GM23338 (cell line): ENCODE measurements at regions not wholly inside any gene's neighbourhood (a gene's known extent, or its start where the extent isn't known, plus 50 kb on each side); places are given as distances from the start of the nearest gene placed in this dataset.

ENCODE experiments used
- ATAC-seq: fragments of 200-7000 bp; cut with Tn5 transposase; 3 replicates; pipeline ENCODE4 v1.9.1; 2020
- DNase-seq: peaks from one replicate; pipeline ENCODE4 v3.0.0-alpha.2; 2015; ENCODE audit warnings: low spot score
- H2AFZ ChIP-seq: fragments of 200-600 bp; sonication (generic); 2 replicates; pipeline ENCODE4 v1.8.0; 2016; ENCODE audit warnings: antibody characterized with exemption, mild to moderate bottlenecking, moderate library complexity
- H3F3A ChIP-seq: fragments of 200-600 bp; sonication (generic); replicated peaks from 2 replicates; pipeline ENCODE4 v1.8.0; 2017; ENCODE audit warnings: antibody characterized with exemption, mixed run types, low read depth
- H3K27ac ChIP-seq: fragments of 200-600 bp; sonication (generic); 2 replicates; pipeline ENCODE4 v1.6.1; 2016; ENCODE audit warnings: low read depth
- H3K27me3 ChIP-seq: fragments of 200-600 bp; sonication (generic); 2 replicates; pipeline ENCODE4 v1.8.0; 2016; ENCODE audit warnings: mild to moderate bottlenecking, mixed run types, moderate library complexity; ENCODE audit not compliant: insufficient read depth
- H3K36me3 ChIP-seq: fragments of 200-600 bp; sonication (generic); 2 replicates; pipeline ENCODE4 v1.8.0; 2016; ENCODE audit warnings: mild to moderate bottlenecking; ENCODE audit not compliant: insufficient read depth
- H3K4me1 ChIP-seq: fragments of 200-600 bp; sonication (generic); 2 replicates; pipeline ENCODE4 v1.8.0; 2016; ENCODE audit warnings: mild to moderate bottlenecking, moderate library complexity; ENCODE audit not compliant: insufficient read depth
- H3K4me2 ChIP-seq: fragments of 200-600 bp; sonication (generic); 2 replicates; pipeline ENCODE4 v1.7.1; 2017; ENCODE audit warnings: mixed run types
- H3K4me3 ChIP-seq: fragments of 200-600 bp; sonication (generic); 2 replicates; pipeline ENCODE4 v1.6.1; 2016; ENCODE audit warnings: mixed run types
- H3K79me2 ChIP-seq: fragments of 200-600 bp; sonication (generic); replicated peaks from 2 replicates; pipeline ENCODE4 v1.8.0; 2017; ENCODE audit warnings: mild to moderate bottlenecking; ENCODE audit not compliant: insufficient read depth
- H3K9me2 ChIP-seq: fragments of 200-600 bp; sonication (generic); 2 replicates; pipeline ENCODE4 v1.8.0; 2017; ENCODE audit not compliant: insufficient read depth
- H4K20me1 ChIP-seq: fragments of 200-600 bp; sonication (generic); replicated peaks from 2 replicates; pipeline ENCODE4 v1.8.0; 2017; ENCODE audit warnings: mild to moderate bottlenecking; ENCODE audit not compliant: insufficient read depth
- H3K27ac Mint-ChIP-seq: 2 replicates; pipeline ENCODE4 v1.8.0; 2020; ENCODE audit warnings: inconsistent platforms, mild to moderate bottlenecking, moderate library complexity, mixed read lengths
- H3K27me3 Mint-ChIP-seq: 3 replicates; pipeline ENCODE4 v1.8.0; 2022; ENCODE audit warnings: low read depth, mild to moderate bottlenecking, moderate library complexity, mixed read lengths, inconsistent platforms; ENCODE audit not compliant: insufficient read depth, poor library complexity
- H3K36me3 Mint-ChIP-seq: 3 replicates; pipeline ENCODE4 v1.8.0; 2021; ENCODE audit warnings: low read depth, mild to moderate bottlenecking, inconsistent platforms, moderate library complexity, mixed read lengths
- H3K4me1 Mint-ChIP-seq: 3 replicates; pipeline ENCODE4 v1.8.0; 2020; ENCODE audit warnings: mild to moderate bottlenecking, inconsistent platforms, mixed read lengths
- H3K4me3 Mint-ChIP-seq: 3 replicates; pipeline ENCODE4 v1.8.0; 2021; ENCODE audit warnings: moderate library complexity, mild to moderate bottlenecking, inconsistent platforms, mixed read lengths
- H3K9me3 Mint-ChIP-seq: 3 replicates; pipeline ENCODE4 v1.8.0; 2020; ENCODE audit warnings: moderate library complexity, mild to moderate bottlenecking, inconsistent platforms, mixed read lengths
- CREB1 ChIP-seq: fragments of 250-450 bp; sonication (Bioruptor Pico); IDR thresholded peaks from 2 replicates; pipeline ENCODE4 v1.5.0; 2020; ENCODE audit warnings: low read depth, mild to moderate bottlenecking, moderate library complexity
- NANOG ChIP-seq: IDR thresholded peaks from 2 replicates; pipeline ENCODE4 v1.6.1; 2016; ENCODE audit warnings: antibody characterized with exemption, borderline replicate concordance
- POLR2AphosphoS5 ChIP-seq: IDR thresholded peaks from 2 replicates; pipeline ENCODE4 v1.6.1; 2016; ENCODE audit warnings: antibody characterized with exemption, low read depth
- STAT1 ChIP-seq: IDR thresholded peaks from one replicate; pipeline ENCODE4 v1.6.1; 2016; ENCODE audit warnings: antibody characterized with exemption; ENCODE audit not compliant: unreplicated experiment
- ZNF114 ChIP-seq: fragments of 250-450 bp; sonication (Bioruptor Pico); IDR thresholded peaks from 2 replicates; pipeline ENCODE4 v1.5.0; 2020; ENCODE audit warnings: mild to moderate bottlenecking, moderate library complexity
- TF ChIP-seq, protein P1 (sequence below), 2 experiments: fragments of 200-600 bp in 1 of 2; sonication (generic) in 1 of 2; conservative IDR thresholded peaks; 2 replicates each; pipeline versions ENCODE4 v1.5.1 to v1.6.1; 2016 to 2017; ENCODE audit warnings: antibody characterized with exemption in 2 of 2, low read depth in 2 of 2, mild to moderate bottlenecking in 2 of 2, moderate library complexity in 1 of 2
- TF ChIP-seq, protein P2 (sequence below): IDR thresholded peaks from 2 replicates; pipeline ENCODE4 v1.6.1; 2016; ENCODE audit warnings: antibody characterized with exemption
- TF ChIP-seq, protein P3 (sequence below): fragments of 250-450 bp; sonication (Bioruptor Pico); IDR thresholded peaks from 2 replicates; pipeline ENCODE4 v1.5.0; 2020; ENCODE audit warnings: mild to moderate bottlenecking, moderate library complexity
- TF ChIP-seq, protein P4 (sequence below): IDR thresholded peaks from one replicate; pipeline ENCODE4 v1.6.1; 2018; ENCODE audit warnings: antibody characterized with exemption; ENCODE audit not compliant: unreplicated experiment

DNA sequence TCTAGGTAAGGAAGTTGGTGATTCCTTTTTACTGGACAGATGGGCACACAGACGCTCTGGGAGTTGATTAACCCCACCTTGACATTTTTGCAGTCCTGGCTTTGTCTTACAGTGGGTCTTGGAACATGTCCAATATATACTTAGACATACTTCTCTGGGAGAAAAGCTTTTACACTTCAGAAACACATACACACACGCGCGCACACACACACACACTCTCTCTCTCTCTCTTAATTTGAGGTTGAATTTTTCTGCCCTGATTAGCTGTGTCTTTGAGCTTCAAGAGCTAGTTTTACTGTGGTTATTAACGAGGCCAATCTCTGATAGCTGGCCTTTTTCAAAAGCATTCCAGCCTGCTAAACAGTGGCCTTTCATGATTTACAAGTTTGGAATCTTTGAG is 215.0 kb downstream of the MYCN start (continued):
- TF ChIP-seq, protein P1, sequence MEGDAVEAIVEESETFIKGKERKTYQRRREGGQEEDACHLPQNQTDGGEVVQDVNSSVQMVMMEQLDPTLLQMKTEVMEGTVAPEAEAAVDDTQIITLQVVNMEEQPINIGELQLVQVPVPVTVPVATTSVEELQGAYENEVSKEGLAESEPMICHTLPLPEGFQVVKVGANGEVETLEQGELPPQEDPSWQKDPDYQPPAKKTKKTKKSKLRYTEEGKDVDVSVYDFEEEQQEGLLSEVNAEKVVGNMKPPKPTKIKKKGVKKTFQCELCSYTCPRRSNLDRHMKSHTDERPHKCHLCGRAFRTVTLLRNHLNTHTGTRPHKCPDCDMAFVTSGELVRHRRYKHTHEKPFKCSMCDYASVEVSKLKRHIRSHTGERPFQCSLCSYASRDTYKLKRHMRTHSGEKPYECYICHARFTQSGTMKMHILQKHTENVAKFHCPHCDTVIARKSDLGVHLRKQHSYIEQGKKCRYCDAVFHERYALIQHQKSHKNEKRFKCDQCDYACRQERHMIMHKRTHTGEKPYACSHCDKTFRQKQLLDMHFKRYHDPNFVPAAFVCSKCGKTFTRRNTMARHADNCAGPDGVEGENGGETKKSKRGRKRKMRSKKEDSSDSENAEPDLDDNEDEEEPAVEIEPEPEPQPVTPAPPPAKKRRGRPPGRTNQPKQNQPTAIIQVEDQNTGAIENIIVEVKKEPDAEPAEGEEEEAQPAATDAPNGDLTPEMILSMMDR (conservative IDR thresholded peaks at IDR 0.05; ENCODE audit: low read depth in 2 of 2), result no peak

DNA sequence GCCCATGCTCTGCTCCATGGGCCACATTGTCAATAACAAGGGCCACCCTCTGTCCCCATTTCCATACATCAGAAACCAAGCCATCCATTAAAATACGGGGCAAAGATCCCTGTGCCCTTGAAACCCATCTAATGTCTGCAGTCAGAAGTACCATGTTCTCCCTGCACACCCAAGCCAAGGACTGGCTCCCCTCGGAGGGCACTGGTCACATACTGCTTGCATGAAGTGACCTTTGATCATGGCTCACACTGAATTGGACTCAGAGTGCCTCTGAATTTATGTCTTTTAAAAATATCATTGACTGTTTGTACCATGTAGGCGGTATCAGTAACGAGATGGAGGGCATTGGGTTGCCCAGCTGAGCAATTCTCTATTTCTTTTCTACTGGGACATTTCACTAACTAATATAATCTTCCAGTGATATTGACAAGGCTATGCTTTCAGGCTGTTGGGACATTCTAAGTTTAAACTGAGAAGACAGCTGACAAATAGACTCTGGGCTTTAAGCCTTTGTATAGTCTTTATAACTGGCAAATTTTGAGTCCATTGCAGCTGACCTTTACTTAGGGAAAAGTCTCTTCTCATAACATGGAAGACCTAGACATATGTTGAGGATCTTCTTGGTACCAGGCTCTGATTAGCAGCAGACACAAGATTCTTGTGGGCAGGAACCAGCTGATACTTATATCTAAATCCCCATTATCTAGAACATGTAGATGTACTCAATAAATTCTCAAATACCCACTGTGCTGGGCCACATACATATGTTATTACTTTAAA is 214.3 kb downstream of the MYCN start:
- Histone ChIP-seq H3K27ac (no peak overlapping the region), H2AFZ (no peak overlapping the region), H3F3A (no peaks in the 10 kb centered on the region), H3K36me3 (no peaks in the 10 kb centered on the region), H4K20me1 (no peaks in the 10 kb centered on the region), H3K27me3 (no peaks in the 10 kb centered on the region), H3K9me2 (peaks cover 7% of the 10 kb centered on the region; the same call in 1 of the 2 replicates), H3K79me2 (no peaks in the 10 kb centered on the region), H3K4me3 (no peak overlapping the region), H3K4me1 (no peaks in the 10 kb centered on the region), H3K4me2 (no peak overlapping the region)
- Mint-ChIP-seq H3K4me3 (no peak overlapping the region), H3K27ac (no peak overlapping the region), H3K36me3 (no peaks in the 10 kb centered on the region), H3K27me3 (peaks cover 6% of the 10 kb centered on the region), H3K9me3 (no peaks in the 10 kb centered on the region), H3K4me1 (no peaks in the 10 kb centered on the region)
- DNase-seq (no peak), ATAC-seq (no peak)
- TF ChIP-seq ZNF114 (CRISPR knock-in tag) (no peak), STAT1 (no peak), POLR2AphosphoS5 (no peak), NANOG (no peak), CREB1 (CRISPR knock-in tag) (no peak)
- TF ChIP-seq, protein P2, sequence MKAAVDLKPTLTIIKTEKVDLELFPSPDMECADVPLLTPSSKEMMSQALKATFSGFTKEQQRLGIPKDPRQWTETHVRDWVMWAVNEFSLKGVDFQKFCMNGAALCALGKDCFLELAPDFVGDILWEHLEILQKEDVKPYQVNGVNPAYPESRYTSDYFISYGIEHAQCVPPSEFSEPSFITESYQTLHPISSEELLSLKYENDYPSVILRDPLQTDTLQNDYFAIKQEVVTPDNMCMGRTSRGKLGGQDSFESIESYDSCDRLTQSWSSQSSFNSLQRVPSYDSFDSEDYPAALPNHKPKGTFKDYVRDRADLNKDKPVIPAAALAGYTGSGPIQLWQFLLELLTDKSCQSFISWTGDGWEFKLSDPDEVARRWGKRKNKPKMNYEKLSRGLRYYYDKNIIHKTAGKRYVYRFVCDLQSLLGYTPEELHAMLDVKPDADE, result no peak
- TF ChIP-seq, protein P3, sequence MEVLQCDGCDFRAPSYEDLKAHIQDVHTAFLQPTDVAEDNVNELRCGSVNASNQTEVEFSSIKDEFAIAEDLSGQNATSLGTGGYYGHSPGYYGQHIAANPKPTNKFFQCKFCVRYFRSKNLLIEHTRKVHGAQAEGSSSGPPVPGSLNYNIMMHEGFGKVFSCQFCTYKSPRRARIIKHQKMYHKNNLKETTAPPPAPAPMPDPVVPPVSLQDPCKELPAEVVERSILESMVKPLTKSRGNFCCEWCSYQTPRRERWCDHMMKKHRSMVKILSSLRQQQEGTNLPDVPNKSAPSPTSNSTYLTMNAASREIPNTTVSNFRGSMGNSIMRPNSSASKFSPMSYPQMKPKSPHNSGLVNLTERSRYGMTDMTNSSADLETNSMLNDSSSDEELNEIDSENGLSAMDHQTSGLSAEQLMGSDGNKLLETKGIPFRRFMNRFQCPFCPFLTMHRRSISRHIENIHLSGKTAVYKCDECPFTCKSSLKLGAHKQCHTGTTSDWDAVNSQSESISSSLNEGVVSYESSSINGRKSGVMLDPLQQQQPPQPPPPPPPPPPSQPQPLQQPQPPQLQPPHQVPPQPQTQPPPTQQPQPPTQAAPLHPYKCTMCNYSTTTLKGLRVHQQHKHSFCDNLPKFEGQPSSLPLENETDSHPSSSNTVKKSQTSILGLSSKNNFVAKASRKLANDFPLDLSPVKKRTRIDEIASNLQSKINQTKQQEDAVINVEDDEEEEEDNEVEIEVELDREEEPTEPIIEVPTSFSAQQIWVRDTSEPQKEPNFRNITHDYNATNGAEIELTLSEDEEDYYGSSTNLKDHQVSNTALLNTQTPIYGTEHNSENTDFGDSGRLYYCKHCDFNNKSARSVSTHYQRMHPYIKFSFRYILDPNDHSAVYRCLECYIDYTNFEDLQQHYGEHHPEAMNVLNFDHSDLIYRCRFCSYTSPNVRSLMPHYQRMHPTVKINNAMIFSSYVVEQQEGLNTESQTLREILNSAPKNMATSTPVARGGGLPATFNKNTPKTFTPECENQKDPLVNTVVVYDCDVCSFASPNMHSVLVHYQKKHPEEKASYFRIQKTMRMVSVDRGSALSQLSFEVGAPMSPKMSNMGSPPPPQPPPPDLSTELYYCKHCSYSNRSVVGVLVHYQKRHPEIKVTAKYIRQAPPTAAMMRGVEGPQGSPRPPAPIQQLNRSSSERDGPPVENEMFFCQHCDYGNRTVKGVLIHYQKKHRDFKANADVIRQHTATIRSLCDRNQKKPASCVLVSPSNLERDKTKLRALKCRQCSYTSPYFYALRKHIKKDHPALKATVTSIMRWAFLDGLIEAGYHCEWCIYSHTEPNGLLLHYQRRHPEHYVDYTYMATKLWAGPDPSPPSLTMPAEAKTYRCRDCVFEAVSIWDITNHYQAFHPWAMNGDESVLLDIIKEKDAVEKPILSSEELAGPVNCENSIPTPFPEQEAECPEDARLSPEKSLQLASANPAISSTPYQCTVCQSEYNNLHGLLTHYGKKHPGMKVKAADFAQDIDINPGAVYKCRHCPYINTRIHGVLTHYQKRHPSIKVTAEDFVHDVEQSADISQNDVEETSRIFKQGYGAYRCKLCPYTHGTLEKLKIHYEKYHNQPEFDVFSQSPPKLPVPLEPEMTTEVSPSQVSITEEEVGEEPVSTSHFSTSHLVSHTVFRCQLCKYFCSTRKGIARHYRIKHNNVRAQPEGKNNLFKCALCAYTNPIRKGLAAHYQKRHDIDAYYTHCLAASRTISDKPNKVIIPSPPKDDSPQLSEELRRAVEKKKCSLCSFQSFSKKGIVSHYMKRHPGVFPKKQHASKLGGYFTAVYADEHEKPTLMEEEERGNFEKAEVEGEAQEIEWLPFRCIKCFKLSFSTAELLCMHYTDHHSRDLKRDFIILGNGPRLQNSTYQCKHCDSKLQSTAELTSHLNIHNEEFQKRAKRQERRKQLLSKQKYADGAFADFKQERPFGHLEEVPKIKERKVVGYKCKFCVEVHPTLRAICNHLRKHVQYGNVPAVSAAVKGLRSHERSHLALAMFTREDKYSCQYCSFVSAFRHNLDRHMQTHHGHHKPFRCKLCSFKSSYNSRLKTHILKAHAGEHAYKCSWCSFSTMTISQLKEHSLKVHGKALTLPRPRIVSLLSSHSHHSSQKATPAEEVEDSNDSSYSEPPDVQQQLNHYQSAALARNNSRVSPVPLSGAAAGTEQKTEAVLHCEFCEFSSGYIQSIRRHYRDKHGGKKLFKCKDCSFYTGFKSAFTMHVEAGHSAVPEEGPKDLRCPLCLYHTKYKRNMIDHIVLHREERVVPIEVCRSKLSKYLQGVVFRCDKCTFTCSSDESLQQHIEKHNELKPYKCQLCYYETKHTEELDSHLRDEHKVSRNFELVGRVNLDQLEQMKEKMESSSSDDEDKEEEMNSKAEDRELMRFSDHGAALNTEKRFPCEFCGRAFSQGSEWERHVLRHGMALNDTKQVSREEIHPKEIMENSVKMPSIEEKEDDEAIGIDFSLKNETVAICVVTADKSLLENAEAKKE (CRISPR knock-in tag), result no peak
- TF ChIP-seq, protein P4, sequence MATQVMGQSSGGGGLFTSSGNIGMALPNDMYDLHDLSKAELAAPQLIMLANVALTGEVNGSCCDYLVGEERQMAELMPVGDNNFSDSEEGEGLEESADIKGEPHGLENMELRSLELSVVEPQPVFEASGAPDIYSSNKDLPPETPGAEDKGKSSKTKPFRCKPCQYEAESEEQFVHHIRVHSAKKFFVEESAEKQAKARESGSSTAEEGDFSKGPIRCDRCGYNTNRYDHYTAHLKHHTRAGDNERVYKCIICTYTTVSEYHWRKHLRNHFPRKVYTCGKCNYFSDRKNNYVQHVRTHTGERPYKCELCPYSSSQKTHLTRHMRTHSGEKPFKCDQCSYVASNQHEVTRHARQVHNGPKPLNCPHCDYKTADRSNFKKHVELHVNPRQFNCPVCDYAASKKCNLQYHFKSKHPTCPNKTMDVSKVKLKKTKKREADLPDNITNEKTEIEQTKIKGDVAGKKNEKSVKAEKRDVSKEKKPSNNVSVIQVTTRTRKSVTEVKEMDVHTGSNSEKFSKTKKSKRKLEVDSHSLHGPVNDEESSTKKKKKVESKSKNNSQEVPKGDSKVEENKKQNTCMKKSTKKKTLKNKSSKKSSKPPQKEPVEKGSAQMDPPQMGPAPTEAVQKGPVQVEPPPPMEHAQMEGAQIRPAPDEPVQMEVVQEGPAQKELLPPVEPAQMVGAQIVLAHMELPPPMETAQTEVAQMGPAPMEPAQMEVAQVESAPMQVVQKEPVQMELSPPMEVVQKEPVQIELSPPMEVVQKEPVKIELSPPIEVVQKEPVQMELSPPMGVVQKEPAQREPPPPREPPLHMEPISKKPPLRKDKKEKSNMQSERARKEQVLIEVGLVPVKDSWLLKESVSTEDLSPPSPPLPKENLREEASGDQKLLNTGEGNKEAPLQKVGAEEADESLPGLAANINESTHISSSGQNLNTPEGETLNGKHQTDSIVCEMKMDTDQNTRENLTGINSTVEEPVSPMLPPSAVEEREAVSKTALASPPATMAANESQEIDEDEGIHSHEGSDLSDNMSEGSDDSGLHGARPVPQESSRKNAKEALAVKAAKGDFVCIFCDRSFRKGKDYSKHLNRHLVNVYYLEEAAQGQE, result no peak
- TF ChIP-seq, protein P1 (conservative IDR thresholded peaks at IDR 0.05; ENCODE audit: low read depth in 2 of 2), result no peak
